ENCODE measurements at regions not wholly inside any gene's neighbourhood (a gene's known extent, or its start where the extent isn't known, plus 50 kb on each side); places are given as distances from the start of the nearest gene placed in this dataset.
A peak's percentile ranks its signal among the peaks of the same experiment; 100 is the strongest.

- no peak for DNase-seq
These were observed 52.2 kb upstream of the SPACA1 start for GRCh38 chr6:87995461-87995860.

DNA sequence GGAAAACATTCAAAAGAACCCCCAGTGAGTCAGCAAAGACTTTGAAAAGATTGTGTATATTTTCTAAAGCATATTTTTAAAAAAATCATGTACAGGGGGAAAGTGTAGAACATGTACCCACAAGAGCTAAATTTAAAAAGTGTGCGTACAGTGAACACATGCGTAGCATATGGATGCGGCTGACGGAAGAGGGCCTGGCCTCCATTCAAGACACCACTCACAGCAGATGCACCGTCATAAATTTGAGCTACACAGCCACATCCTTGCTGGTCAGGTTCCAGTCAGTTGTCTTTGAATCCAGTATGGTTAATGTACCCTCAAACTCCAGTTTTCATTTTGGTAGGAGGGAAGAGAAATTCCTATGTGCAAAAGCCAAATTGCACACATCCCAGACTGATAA, 54.3 kb upstream of the SPACA1 start:
- DNase-seq = no peak

DNA sequence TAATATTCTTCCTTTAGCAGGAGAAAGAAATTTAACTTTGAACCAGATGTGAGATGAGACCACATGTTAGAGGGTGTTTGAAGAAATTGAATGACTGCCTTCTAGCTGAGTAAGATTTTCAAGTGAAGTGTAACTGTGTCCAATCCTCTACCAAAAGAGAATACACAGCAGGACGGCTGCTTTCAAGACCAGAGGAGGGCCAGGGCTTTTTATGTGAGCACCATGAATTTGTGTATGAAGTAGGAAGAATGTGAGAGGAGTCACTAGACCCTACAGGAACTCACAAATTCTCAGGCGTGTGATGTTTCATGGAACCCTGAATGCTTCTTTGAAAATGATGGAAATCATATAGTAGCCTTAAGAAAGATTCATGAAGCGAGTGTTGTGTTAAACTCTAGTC, 56.8 kb upstream of the SPACA1 start:
- DNase-seq = no peak

DNA sequence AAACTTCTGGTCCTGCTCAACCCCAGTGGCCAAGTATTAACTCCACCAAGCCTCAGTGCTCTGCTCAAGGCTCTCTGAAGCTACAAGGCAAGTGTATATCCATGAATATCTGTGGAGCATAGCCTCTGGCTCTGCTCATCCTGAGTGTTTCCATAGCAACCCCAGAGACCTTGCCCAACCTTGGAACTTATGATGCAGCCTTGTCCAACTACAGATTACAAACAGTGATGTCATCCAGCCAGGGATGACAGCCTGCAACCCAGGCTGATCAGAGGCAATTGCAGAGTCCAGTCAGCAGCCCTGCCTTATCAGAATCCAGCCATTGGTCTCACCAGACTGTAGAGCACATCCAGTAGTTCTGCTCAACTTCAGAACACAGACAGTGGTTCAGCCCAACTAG, 65.5 kb upstream of the SPACA1 start:
- DNase-seq = no peak

GRCh38 chr6:87979737-87980136, 67.9 kb upstream of the SPACA1 start:
- no peak for DNase-seq

- DNase-seq = no peak
These were observed 71.0 kb upstream of the SPACA1 start for GRCh38 chr6:87976616-87977015.

- no peak for DNase-seq
These were observed 72.1 kb upstream of the SPACA1 start for GRCh38 chr6:87975561-87975960.

DNA sequence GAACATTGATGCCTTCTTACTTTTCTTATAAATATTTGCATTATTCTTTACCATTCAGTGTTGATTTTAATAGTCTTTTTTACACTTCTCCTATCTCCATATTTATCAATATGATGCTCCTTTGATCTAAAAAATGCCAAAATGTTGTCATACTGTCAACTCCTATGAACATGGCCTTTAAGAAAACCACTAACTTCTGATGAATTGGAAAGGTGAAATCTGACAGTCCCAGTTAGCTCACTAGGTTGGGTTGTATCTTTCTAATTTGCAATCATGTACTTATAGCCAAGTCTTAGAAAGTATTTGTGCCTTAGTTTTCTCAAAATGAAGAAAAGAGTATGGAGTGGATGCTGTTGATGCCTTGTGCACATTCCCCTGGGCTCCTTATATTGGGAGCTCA, 75.4 kb upstream of the SPACA1 start:
- DNase-seq = no peak

DNA sequence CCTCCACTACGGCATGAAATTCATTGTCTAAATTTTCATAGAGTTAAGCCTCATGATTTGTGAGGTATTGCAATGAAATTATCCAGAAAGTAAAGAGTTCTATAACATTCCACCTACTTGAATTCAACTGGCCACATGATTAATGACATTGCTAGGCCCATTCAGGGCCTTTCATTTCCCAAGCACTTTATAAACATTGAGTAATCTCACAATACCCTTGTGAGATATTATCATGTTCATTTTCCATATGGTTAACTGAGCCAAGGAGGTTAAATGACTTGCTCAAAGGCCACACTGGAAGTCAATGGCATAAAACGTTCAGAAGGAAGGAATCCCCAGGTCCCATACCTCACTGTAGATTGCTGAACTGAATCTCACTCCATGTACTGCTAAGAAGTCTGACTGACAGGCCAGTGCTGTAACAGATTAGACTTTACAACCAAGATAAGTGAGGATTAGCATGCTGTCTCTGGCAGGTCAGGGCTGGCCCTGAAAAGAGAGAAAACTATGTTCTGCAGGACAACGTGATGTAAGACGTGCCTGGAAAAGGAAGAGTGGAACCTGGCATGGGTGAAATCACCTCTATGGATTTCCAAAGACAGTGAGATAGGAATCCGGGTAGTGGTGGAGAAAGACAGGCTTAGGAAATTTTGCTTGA, 75.9 kb upstream of the SPACA1 start:
- no peak for DNase-seq

GRCh38 chr6:87968435-87969278, 79.0 kb upstream of the SPACA1 start:
- peak; percentile 19 for DNase-seq

DNA sequence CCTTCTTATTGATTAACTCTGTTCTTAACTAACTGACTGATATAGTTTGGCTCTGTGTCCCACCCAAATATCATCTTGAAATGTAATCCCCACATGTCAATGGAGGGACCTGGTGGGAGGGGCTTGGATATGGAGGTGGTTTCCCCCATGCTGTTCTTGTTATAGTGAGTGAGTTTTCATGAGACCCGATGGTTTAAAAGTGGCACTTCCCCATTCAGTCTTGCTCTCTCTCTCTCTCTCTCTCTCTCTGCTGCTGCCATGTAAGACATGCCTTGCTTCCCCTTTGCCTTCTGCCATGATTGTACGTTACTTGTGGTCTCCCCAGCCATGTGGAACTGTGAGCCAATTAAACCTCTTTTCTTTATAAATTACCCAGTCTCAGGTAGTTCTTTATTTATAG, 81.8 kb upstream of the SPACA1 start:
- DNase-seq = no peak

- DNase-seq = no peak
These were observed 88.6 kb upstream of the SPACA1 start for GRCh38 chr6:87959083-87959482.

- no peak for DNase-seq
These were observed 95.9 kb upstream of the SPACA1 start for GRCh38 chr6:87951751-87952150.

GRCh38 chr6:87950614-87951013, 97.0 kb upstream of the SPACA1 start:
- DNase-seq = no peak

- DNase-seq = no peak
These were observed 98.4 kb upstream of the SPACA1 start for GRCh38 chr6:87949194-87949593.

- DNase-seq = no peak
These were observed 101.0 kb upstream of the SPACA1 start for GRCh38 chr6:87946669-87947068.

GRCh38 chr6:87945966-87946365, 101.7 kb upstream of the SPACA1 start:
- no peak for DNase-seq

DNA sequence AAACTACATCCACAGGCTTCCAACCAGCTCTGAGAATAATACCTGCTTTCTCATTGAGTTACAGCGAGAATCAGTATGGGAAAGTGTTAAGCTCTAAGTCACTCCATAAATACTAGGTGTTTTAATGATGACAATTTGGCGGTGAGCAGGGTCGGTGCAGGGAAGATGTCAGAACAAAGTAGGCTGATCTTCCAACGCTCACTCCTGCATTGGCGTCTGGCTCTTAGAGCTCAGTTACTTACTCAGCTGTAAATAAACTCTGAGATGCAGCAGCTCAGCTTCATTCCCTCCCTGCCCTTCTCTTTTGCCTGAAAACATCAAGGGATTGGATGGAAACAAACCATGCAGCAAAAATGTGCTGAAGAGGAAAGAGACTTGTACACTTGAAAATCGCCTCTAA, 102.5 kb upstream of the SPACA1 start:
- no peak for DNase-seq

DNA sequence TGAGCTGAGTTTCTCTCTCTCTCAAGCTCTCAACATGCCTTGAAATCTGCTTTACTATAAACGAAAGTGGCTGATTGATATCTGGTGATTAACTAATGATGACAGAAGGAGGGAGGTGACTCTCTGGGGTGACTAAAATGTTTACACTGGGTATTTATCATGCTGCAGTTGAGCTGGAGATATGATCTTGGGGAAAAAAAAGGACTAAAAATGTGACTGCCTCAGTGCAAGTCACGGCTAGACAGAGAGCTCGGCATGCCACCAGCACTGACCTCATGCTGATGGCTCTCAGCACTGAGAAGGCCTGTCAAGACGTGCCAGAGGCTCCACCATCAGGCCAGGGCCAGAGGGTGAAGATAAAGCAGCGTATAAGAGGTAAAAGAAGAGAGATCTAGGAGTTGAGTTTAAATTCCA, 103.1 kb upstream of the SPACA1 start:
- no peak for DNase-seq

GRCh38 chr6:87943191-87943590, 104.5 kb upstream of the SPACA1 start:
- DNase-seq = no peak

- no peak for DNase-seq
These were observed 105.9 kb upstream of the SPACA1 start for GRCh38 chr6:87941556-87942358.

DNA sequence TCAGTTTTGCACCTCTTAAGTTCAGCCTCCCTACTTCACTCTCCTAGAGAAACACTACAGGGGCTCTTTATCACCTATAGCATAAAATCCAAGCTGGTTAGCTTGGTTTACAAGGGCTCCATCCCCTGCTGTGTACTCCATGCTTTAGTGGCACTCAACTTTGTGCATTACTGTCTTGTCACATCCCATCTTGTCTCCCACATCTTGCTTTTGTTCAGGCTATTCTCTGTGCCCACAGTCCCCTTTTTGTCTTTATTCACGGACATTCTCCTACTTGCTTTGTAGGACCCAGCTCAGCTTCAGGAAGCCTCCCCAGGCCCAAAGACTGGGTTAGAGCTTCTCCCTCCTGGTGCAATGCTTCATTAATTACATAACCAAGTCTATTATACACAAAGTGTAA, 107.9 kb upstream of the SPACA1 start:
- DNase-seq = no peak

- no peak for DNase-seq
These were observed 109.4 kb upstream of the SPACA1 start for GRCh38 chr6:87938287-87938686.

DNA sequence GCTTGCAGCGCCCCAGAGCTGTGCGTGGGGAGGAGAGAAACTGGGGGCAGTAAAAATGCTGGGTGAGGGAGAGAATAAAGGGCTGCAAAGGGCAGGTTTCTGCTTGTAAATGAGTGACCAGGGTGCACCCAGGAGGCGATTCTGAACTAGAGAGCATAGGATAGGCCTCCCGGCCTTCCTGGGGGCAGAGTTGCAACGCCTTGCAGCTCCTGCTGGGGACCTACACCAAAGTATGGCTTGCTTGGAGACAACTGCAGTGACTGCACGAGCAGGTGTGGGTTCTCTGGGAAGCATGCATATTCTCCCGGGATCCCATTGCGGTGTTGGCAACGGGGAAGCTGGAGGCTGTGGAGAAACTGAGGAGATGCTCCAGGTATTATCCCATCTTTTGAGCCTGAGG, 111.6 kb upstream of the SPACA1 start:
- DNase-seq = no peak

Measured in stimulated activated CD4-positive, alpha-beta T cell treated with anti-CD3 and anti-CD28 coated beads, Interleukin-15, amount 100 ng/mL, for 24 hours (primary cell).